ENCODE measurements at regions not wholly inside any gene's neighbourhood (a gene's known extent, or its start where the extent isn't known, plus 50 kb on each side); places are given as distances from the start of the nearest gene placed in this dataset.

DNA sequence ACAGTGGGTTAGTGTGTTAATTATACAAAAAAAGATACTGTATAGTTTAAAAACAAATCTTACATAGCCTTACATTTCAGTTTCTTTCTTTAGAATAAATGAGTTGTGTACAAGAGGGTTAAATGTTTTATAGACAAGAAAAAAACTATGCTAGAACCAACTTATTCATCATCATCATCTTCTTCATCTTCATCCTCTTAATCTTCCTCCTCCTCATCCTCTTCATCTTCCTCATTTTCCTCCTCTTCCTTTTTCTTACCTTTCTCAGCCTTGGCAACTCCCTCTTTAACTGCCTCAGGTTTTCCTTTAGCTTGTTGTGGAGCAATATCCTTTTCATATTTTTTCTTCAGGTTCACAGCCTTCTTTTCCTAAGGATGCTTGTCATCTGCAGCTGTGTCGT, 53.7 kb downstream of the RPS12 start:
- intact Hi-C loops (cut with DNase I) = no loop called here
- TF ChIP-seq, protein P1, sequence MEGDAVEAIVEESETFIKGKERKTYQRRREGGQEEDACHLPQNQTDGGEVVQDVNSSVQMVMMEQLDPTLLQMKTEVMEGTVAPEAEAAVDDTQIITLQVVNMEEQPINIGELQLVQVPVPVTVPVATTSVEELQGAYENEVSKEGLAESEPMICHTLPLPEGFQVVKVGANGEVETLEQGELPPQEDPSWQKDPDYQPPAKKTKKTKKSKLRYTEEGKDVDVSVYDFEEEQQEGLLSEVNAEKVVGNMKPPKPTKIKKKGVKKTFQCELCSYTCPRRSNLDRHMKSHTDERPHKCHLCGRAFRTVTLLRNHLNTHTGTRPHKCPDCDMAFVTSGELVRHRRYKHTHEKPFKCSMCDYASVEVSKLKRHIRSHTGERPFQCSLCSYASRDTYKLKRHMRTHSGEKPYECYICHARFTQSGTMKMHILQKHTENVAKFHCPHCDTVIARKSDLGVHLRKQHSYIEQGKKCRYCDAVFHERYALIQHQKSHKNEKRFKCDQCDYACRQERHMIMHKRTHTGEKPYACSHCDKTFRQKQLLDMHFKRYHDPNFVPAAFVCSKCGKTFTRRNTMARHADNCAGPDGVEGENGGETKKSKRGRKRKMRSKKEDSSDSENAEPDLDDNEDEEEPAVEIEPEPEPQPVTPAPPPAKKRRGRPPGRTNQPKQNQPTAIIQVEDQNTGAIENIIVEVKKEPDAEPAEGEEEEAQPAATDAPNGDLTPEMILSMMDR (IDR thresholded peaks at IDR 0.05) = no peak
- no peak for TF ChIP-seq POLR2AphosphoS5 (IDR thresholded peaks at IDR 0.05)
- TF ChIP-seq POLR2A (IDR thresholded peaks at IDR 0.05) = no peak
- H3K36me3 ChIP-seq = no peaks in the 10 kb centered on the region
- WGBS = 100% methylated on average over 1 of the region's 1 CpG
- no peaks in the 10 kb centered on the region for H3K27me3 ChIP-seq (replicated peaks; ENCODE audit: insufficient read depth)
- no peaks in the 10 kb centered on the region for H3K4me1 ChIP-seq (replicated peaks)
- no peak overlapping the region for H3K27ac ChIP-seq
- H3K9me3 ChIP-seq = no peaks in the 10 kb centered on the region
- no peak overlapping the region for H3K4me3 ChIP-seq
- DNase-seq (ENCODE audit: low spot score) = no peak

DNA sequence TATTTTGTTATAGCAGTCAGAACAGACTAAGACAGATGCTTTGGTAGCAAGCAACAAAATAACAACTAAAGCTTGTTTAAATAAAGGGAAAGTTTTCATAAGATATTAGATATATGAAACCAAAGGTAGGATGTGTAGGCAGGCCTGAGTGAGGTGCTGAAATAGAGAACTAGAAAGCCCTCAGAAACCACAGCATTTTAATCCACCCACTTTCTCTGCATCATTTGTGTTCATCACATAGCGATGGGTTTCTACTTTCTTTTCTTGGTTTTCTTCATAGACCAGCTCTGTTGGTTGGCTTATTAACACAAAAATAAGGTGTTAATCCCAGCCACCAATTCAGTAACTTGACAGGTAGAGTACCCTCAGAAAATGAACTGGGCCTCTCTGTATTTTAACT, 58.6 kb downstream of the RPS12 start:
- H3K4me3 ChIP-seq = no peak overlapping the region
- H3K27me3 ChIP-seq (replicated peaks; ENCODE audit: insufficient read depth) = no peaks in the 10 kb centered on the region
- no peak overlapping the region for H3K27ac ChIP-seq
- intact Hi-C loops (cut with DNase I) = no loop called here
- TF ChIP-seq, protein P1 (IDR thresholded peaks at IDR 0.05) = no peak
- TF ChIP-seq POLR2AphosphoS5 (IDR thresholded peaks at IDR 0.05) (no peak), POLR2A (IDR thresholded peaks at IDR 0.05) (no peak)
- H3K4me1 ChIP-seq (replicated peaks) = no peaks in the 10 kb centered on the region
- DNase-seq (ENCODE audit: low spot score) = no peak
- no peaks in the 10 kb centered on the region for H3K9me3 ChIP-seq
- 96% methylated on average over 1 of the region's 1 CpG for WGBS
- H3K36me3 ChIP-seq = no peaks in the 10 kb centered on the region

DNA sequence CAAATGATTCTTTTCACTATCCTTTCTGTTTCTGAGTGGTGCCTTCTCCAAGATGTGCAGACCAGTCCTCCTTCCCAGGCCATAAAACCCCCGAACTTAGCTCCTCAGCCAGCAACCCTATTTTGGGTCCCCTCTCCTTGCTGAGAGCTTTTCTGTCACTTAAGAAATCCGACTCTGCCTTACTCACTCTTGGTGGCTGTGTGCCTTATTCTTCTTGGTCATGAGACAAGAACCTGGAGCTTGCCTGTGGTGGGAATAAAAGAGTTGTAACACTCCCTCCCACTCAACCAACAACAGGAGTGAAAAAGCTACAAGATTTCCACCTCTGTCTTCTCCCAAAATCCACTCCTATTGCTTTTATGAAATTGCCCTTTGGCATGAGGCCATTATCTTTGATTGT, 62.6 kb downstream of the RPS12 start:
- 93% methylated on average over 2 of the region's 2 CpGs for WGBS
- no peaks in the 10 kb centered on the region for H3K4me1 ChIP-seq (replicated peaks)
- no peak for DNase-seq (ENCODE audit: low spot score)
- intact Hi-C loops (cut with DNase I) = no loop called here
- H3K9me3 ChIP-seq = no peaks in the 10 kb centered on the region
- H3K4me3 ChIP-seq = no peak overlapping the region
- no peak overlapping the region for H3K27ac ChIP-seq
- TF ChIP-seq POLR2A (IDR thresholded peaks at IDR 0.05) = no peak
- TF ChIP-seq, protein P1 (IDR thresholded peaks at IDR 0.05) = no peak
- no peak for TF ChIP-seq POLR2AphosphoS5 (IDR thresholded peaks at IDR 0.05)
- H3K27me3 ChIP-seq (replicated peaks; ENCODE audit: insufficient read depth) = no peaks in the 10 kb centered on the region
- no peaks in the 10 kb centered on the region for H3K36me3 ChIP-seq

DNA sequence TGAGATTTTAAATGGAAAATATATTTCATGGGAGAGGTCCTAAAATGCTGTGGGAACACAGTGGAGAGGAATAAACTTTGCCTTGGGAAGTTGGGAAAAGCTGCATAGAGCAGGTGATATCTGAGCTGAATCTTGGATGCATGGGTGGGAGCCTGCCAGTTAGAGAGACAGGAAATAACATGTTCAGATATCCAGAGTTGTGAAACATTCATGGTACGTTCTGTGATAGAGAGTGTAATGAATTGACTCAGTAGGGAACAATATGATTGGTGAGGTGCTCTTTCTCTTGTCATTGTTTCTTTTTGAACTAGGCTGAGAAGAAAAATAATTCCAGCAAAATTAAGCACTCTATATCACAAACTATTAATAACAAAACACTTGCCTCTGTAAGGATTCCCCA, 72.8 kb downstream of the RPS12 start:
- H3K4me1 ChIP-seq (replicated peaks) = no peaks in the 10 kb centered on the region
- TF ChIP-seq POLR2AphosphoS5 (IDR thresholded peaks at IDR 0.05) (peak; percentile 46), POLR2A (IDR thresholded peaks at IDR 0.05) (no peak)
- no peak overlapping the region for H3K4me3 ChIP-seq
- no peaks in the 10 kb centered on the region for H3K27me3 ChIP-seq (replicated peaks; ENCODE audit: insufficient read depth)
- no peaks in the 10 kb centered on the region for H3K36me3 ChIP-seq
- H3K27ac ChIP-seq = no peak overlapping the region
- DNase-seq (ENCODE audit: low spot score) = peak; percentile 14
- intact Hi-C loops (cut with DNase I) = no loop called here
- 11% methylated on average over 1 of the region's 1 CpG for WGBS
- H3K9me3 ChIP-seq = no peaks in the 10 kb centered on the region

DNA sequence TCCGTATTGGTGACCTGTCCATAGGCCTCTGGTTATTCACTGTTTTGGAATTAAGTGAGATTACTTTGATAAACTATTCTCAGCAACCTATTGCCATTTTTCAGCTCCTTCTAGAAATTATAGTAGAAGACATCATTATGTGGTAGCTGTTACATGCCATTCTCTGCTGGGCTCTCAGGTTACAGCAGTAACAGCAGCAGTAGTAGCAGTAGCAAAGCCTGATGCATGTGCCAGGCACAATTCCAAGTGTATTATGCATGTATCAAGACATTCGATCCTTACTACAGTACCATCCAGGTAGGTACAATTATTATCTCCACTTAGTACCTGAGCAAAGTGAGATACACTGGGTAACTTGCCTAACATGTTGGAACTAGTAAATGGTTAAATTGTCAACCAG, 74.3 kb downstream of the RPS12 start:
- Histone ChIP-seq H3K27me3 (replicated peaks; ENCODE audit: insufficient read depth) (no peaks in the 10 kb centered on the region), H3K4me3 (no peak overlapping the region), H3K9me3 (no peaks in the 10 kb centered on the region), H3K36me3 (no peaks in the 10 kb centered on the region), H3K27ac (no peak overlapping the region), H3K4me1 (replicated peaks) (no peaks in the 10 kb centered on the region)
- intact Hi-C loops (cut with DNase I) = no loop called here
- no peak for DNase-seq (ENCODE audit: low spot score)
- 81% methylated on average over 2 of the region's 2 CpGs for WGBS
- TF ChIP-seq POLR2AphosphoS5 (IDR thresholded peaks at IDR 0.05) (no peak), POLR2A (IDR thresholded peaks at IDR 0.05) (no peak)
- TF ChIP-seq, protein P1 (IDR thresholded peaks at IDR 0.05) = no peak

Measured in prostate gland (tissue), 2 donors.